Keratinocyte (primary cell): ENCODE measurements at regions not wholly inside any gene's neighbourhood (a gene's known extent, or its start where the extent isn't known, plus 50 kb on each side); places are given as distances from the start of the nearest gene placed in this dataset.

Experiments
- EZH2 ChIP-seq: IDR thresholded peaks from one replicate; pipeline ENCODE4 v1.6.1; 2012; ENCODE audit warnings: inconsistent platforms, mild to moderate bottlenecking, low read length, moderate library complexity
- TF ChIP-seq, protein P1 (sequence below), 3 experiments: IDR thresholded peaks in 1 of 3; conservative IDR thresholded peaks in 1 of 3; optimal IDR thresholded peaks in 1 of 3; 2 replicates in 2 of 3; 3 replicates in 1 of 3; pipeline versions ENCODE3 to v1.5.1; 2011; ENCODE audit warnings: low read length in 3 of 3, mild to moderate bottlenecking in 3 of 3, moderate library complexity in 2 of 3, control low read depth in 1 of 3, inconsistent platforms in 1 of 3; ENCODE audit not compliant: insufficient read depth in 2 of 3; ENCODE audit errors: extremely low read depth in 1 of 3

GRCh38 chr11:20261526-20261925 is 101.3 kb upstream of the DBX1 start:
- TF ChIP-seq, protein P1, sequence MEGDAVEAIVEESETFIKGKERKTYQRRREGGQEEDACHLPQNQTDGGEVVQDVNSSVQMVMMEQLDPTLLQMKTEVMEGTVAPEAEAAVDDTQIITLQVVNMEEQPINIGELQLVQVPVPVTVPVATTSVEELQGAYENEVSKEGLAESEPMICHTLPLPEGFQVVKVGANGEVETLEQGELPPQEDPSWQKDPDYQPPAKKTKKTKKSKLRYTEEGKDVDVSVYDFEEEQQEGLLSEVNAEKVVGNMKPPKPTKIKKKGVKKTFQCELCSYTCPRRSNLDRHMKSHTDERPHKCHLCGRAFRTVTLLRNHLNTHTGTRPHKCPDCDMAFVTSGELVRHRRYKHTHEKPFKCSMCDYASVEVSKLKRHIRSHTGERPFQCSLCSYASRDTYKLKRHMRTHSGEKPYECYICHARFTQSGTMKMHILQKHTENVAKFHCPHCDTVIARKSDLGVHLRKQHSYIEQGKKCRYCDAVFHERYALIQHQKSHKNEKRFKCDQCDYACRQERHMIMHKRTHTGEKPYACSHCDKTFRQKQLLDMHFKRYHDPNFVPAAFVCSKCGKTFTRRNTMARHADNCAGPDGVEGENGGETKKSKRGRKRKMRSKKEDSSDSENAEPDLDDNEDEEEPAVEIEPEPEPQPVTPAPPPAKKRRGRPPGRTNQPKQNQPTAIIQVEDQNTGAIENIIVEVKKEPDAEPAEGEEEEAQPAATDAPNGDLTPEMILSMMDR (optimal IDR thresholded peaks at IDR 0.05 in 1 of 3, IDR thresholded peaks at IDR 0.05 in 1 of 3, conservative IDR thresholded peaks at IDR 0.05 in 1 of 3; ENCODE audit: extremely low read depth in 1 of 3, insufficient read depth in 2 of 3, low read length in 3 of 3) = no peak
- TF ChIP-seq EZH2 = no peak
